ENCODE measurements at regions not wholly inside any gene's neighbourhood (a gene's known extent, or its start where the extent isn't known, plus 50 kb on each side); places are given as distances from the start of the nearest gene placed in this dataset.

DNA sequence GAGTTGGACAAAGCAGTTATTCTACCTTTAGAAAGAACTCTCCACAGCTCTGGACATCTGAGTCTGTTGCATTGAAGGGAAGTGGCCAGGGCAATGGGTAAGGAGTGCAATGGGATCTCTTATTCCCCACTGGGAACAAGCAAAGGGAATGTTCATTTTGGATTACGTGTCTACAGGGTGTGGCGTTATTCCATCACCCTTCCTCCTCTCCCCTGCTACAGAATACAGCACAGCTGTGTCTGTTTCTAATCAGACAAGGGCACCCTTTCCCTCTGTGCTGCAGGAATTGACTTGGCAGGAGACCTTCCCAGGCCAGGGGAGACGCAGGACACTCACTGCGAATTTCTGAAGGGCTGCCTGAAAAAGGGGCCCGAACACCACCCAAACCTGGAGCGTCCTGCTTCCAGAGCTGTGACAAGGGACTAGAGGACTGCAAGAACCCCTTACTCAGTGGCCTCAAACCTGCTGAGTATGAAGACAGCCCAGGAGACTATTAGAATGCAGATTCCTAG, 163.6 kb upstream of the RAB4A start:
- DNase-seq (ENCODE audit: low spot score in 2 of 2), result no peak
- Histone ChIP-seq H3K36me3 (no peaks in the 10 kb centered on the region), H3K27me3 (no peaks in the 10 kb centered on the region), H3K4me1 (no peaks in the 10 kb centered on the region), H3K4me3 (no peak overlapping the region), H3K9me3 (no peaks in the 10 kb centered on the region), H3K27ac (no peak overlapping the region)
- TF ChIP-seq POLR2AphosphoS5 (IDR thresholded peaks at IDR 0.05) (no peak), POLR2A (IDR thresholded peaks at IDR 0.05) (no peak)
- intact Hi-C loops (cut with DNase I; ENCODE audit: low total_unique reads), result no loop called here

DNA sequence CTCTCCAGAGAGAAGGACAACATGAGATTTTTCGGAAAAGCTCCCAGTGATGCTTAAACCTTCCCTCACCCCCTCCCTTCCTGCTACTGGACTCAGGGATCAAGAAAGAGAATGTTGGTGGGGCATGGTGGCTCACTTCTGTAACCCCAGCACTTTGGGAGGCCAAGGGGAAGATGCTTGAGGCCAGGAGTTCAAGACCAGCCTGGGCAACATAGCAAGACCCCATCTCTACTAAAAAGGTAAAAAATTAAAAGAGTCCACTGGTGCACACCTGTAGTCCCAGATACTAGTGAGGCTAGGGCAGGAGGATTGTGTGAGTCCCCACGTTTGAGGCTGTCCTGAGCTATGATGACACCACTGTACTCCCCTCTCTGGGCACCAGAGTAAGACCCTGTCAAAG, 162.9 kb upstream of the RAB4A start:
- no peak for DNase-seq (ENCODE audit: low spot score in 2 of 2)

DNA sequence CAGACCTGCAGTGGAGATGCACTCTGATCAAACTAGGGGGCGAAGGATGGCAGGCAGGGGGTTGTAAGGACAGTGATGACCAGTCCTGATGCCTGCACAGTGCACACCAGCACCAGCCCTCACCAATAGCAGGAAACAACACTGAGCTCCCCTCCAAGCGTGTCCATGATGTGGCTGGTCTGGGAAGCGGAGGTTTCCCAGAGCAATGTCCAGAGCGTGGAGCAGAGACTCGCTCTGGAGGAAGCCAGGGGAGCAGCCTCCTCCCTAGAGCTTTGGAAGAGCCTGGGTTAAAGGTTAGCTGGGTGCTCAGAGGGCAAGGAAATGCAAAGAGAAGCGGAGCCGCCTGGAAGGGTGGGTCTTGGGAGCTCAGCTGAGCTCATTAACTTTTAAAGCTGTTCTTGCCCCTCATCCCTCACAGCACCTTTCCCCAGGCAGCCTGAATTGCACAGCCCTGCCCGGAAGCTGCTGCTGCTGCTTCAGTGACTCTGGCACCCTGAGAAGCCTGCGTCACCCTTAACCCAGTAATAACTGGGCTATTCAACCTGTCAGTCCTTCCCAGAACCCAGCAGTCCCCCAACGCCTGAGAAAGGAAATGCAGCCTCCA, 162.2 kb upstream of the RAB4A start:
- no peaks in the 10 kb centered on the region for H3K36me3 ChIP-seq
- no peaks in the 10 kb centered on the region for H3K4me1 ChIP-seq
- no peaks in the 10 kb centered on the region for H3K27me3 ChIP-seq
- no peak for DNase-seq (ENCODE audit: low spot score in 2 of 2)
- TF ChIP-seq, protein P1, sequence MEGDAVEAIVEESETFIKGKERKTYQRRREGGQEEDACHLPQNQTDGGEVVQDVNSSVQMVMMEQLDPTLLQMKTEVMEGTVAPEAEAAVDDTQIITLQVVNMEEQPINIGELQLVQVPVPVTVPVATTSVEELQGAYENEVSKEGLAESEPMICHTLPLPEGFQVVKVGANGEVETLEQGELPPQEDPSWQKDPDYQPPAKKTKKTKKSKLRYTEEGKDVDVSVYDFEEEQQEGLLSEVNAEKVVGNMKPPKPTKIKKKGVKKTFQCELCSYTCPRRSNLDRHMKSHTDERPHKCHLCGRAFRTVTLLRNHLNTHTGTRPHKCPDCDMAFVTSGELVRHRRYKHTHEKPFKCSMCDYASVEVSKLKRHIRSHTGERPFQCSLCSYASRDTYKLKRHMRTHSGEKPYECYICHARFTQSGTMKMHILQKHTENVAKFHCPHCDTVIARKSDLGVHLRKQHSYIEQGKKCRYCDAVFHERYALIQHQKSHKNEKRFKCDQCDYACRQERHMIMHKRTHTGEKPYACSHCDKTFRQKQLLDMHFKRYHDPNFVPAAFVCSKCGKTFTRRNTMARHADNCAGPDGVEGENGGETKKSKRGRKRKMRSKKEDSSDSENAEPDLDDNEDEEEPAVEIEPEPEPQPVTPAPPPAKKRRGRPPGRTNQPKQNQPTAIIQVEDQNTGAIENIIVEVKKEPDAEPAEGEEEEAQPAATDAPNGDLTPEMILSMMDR (IDR thresholded peaks at IDR 0.05), result no peak
- TF ChIP-seq POLR2A (IDR thresholded peaks at IDR 0.05), result no peak
- no peak for TF ChIP-seq POLR2AphosphoS5 (IDR thresholded peaks at IDR 0.05)
- H3K4me3 ChIP-seq, result no peak overlapping the region
- intact Hi-C loops (cut with DNase I; ENCODE audit: low total_unique reads), result no loop called here
- peak overlapping the region in 1 of 2 donors; percentile 35 for H3K27ac ChIP-seq
- H3K9me3 ChIP-seq, result no peaks in the 10 kb centered on the region

More for the DNA sequence above, 162.9 kb upstream of the RAB4A start:
- no peaks in the 10 kb centered on the region for H3K27me3 ChIP-seq
- H3K27ac ChIP-seq, result no peak overlapping the region
- H3K36me3 ChIP-seq, result no peaks in the 10 kb centered on the region
- no peak overlapping the region for H3K4me3 ChIP-seq
- H3K9me3 ChIP-seq, result no peaks in the 10 kb centered on the region
- intact Hi-C loops (cut with DNase I; ENCODE audit: low total_unique reads), result no loop called here
- TF ChIP-seq, protein P1 (IDR thresholded peaks at IDR 0.05), result no peak
- TF ChIP-seq POLR2AphosphoS5 (IDR thresholded peaks at IDR 0.05), result no peak
- TF ChIP-seq POLR2A (IDR thresholded peaks at IDR 0.05), result no peak
- H3K4me1 ChIP-seq, result no peaks in the 10 kb centered on the region

DNA sequence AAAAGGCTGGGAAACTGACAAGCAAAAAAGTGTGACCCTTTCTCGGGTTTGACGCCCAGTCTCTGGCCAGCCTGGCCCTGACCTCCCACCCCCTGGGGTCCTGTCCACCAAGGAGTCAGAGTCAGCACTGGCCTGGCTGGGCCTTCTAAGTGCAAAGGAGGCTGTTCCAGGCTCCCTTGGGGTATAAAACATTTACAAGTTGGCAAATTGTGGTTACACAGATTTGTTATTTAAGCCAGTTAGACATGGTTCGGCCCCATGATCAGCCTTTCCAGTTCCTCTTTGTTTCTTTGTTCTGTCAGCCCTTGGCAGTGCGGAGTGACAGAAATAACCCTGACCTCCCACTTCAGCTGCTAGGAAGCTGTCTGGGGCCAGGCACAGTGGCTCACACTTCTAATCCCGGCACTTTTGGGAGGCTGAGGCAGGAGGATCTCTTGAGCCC, 161.6 kb upstream of the RAB4A start:
- H3K4me3 ChIP-seq, result no peak overlapping the region
- H3K27ac ChIP-seq, result peak overlapping the region in 1 of 2 donors; percentile 35
- no peak for DNase-seq (ENCODE audit: low spot score in 2 of 2)
- no peaks in the 10 kb centered on the region for H3K9me3 ChIP-seq
- H3K4me1 ChIP-seq, result no peaks in the 10 kb centered on the region
- H3K36me3 ChIP-seq, result no peaks in the 10 kb centered on the region
- no peaks in the 10 kb centered on the region for H3K27me3 ChIP-seq
- TF ChIP-seq, protein P1 (IDR thresholded peaks at IDR 0.05), result no peak
- peak in 1 of 3 donors; percentile 20 for TF ChIP-seq POLR2AphosphoS5 (IDR thresholded peaks at IDR 0.05)
- intact Hi-C loops (cut with DNase I; ENCODE audit: low total_unique reads), result no loop called here

DNA sequence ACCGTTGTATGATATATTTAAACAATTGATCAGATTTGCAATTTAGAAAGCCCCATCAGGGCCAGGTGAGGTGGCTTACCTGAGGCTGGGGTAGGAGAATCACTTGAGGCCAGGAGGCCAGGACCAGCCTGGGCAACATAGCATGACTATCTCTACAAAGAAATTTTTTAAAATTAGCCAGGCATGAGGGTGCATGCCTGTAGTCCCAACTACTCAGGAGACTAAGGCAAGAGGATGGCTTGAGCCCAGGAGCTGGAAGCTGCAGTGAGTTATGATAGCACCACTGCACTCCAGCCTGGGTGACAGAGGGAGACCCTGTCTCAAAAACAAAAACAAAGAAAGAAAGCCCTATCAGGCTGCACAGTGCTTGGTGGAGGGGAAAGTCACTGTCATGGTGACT, 159.9 kb upstream of the RAB4A start:
- TF ChIP-seq, protein P1 (IDR thresholded peaks at IDR 0.05), result no peak
- TF ChIP-seq POLR2AphosphoS5 (IDR thresholded peaks at IDR 0.05) (no peak), POLR2A (IDR thresholded peaks at IDR 0.05) (no peak)
- no peak for DNase-seq (ENCODE audit: low spot score in 2 of 2)
- Histone ChIP-seq H3K27me3 (no peaks in the 10 kb centered on the region), H3K4me3 (no peak overlapping the region), H3K4me1 (no peaks in the 10 kb centered on the region), H3K9me3 (no peaks in the 10 kb centered on the region), H3K27ac (no peak overlapping the region), H3K36me3 (no peaks in the 10 kb centered on the region)
- intact Hi-C loops (cut with DNase I; ENCODE audit: low total_unique reads), result no loop called here

Data from breast epithelium (tissue), 4 donors.